GM12892 (cell line): ENCODE measurements at regions not wholly inside any gene's neighbourhood (a gene's known extent, or its start where the extent isn't known, plus 50 kb on each side); places are given as distances from the start of the nearest gene placed in this dataset.

Source experiments
- POLR2A ChIP-seq: IDR thresholded peaks from 2 replicates; pipeline ENCODE4 v1.6.1; 2011; ENCODE audit warnings: low read depth, low read length, control low read depth
- TAF1 ChIP-seq: IDR thresholded peaks from 2 replicates; pipeline ENCODE4 v1.6.1; 2011; ENCODE audit warnings: low read depth, mild to moderate bottlenecking, control low read depth, low read length, borderline replicate concordance

DNA sequence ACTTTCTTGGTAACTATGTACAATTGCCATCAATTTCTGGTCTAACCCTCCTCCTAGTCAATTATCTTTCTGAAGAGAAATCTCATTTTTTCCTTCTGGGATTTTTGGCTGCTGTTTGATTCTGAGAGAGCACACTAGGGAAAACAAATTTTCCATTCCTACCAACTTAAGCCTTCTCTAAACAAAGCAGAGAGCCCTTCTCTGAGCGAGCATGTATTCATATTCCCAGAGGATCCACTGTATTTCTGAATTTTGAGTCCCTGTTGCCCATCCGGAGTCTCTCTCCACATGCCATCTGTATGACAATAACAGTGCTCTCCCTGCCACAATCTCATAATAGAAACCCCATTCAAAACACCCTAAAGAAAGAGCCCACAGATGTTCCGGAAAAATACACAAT is 78.5 kb downstream of the MAIP1 start:
- no peak for TF ChIP-seq POLR2A
- no peak for TF ChIP-seq TAF1
